ENCODE measurements at regions not wholly inside any gene's neighbourhood (a gene's known extent, or its start where the extent isn't known, plus 50 kb on each side); places are given as distances from the start of the nearest gene placed in this dataset.

DNA sequence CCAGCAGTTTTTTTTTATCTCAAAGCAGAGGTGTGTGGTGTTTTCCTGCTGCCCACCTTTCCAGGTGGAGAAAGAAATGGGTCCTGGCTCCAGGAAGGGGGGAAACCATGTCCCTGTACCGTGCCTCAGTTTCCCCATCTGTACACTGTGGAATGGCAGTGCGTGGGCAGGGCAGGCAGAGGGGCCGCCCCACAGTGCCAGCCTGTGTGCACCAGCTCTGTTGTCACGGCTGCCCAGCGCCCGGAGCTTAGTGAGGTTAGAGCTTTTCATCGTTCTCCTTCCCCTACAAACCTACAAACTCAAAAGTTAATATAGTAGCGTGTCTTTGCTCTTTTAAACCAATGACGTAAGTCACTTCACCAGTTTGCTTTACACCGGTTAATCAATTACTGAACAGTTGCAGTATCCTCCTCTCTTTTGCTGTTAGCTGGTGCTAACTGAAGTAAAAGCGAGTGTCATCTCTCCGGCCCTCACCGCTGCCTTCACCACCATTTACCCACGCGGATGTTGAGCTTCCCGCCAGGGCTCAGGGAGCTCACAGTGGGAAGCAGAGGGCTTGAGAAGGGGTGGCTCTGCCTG, 114.8 kb upstream of the ADRA2C start:
- ChIA-PET CTCF (no interaction called here), POLR2A (no interaction called here)
- DNase-seq (ENCODE audit: extremely low spot score): no peak
- TF ChIP-seq, protein P1, sequence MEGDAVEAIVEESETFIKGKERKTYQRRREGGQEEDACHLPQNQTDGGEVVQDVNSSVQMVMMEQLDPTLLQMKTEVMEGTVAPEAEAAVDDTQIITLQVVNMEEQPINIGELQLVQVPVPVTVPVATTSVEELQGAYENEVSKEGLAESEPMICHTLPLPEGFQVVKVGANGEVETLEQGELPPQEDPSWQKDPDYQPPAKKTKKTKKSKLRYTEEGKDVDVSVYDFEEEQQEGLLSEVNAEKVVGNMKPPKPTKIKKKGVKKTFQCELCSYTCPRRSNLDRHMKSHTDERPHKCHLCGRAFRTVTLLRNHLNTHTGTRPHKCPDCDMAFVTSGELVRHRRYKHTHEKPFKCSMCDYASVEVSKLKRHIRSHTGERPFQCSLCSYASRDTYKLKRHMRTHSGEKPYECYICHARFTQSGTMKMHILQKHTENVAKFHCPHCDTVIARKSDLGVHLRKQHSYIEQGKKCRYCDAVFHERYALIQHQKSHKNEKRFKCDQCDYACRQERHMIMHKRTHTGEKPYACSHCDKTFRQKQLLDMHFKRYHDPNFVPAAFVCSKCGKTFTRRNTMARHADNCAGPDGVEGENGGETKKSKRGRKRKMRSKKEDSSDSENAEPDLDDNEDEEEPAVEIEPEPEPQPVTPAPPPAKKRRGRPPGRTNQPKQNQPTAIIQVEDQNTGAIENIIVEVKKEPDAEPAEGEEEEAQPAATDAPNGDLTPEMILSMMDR (IDR thresholded peaks at IDR 0.05; ENCODE audit: control extremely low read depth, extremely low read depth, low read depth, missing control alignments): no peak

DNA sequence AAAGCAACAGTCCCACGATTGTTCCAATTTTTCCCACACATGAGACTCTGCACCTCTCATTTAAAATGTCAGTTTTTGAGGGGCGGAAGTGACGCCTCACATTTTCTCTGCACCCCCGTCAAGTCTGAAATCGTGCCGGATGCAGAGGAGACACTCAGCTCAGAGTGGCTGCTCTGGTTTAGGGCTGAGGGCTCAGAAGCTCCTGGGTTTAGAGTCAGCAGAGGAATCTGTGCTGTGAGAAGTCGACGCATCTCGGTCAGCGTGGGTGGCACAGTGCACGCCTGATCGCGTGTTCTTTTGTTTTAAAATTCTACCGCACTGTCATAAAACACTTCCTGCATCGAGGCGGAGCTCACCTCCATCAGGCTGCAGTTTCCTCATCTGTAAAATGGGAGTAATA, 116.7 kb upstream of the ADRA2C start:
- ChIA-PET POLR2A (no interaction called here), CTCF (no interaction called here)
- TF ChIP-seq, protein P1 (IDR thresholded peaks at IDR 0.05; ENCODE audit: control extremely low read depth, extremely low read depth, low read depth, missing control alignments): no peak
- DNase-seq (ENCODE audit: extremely low spot score): no peak

DNA sequence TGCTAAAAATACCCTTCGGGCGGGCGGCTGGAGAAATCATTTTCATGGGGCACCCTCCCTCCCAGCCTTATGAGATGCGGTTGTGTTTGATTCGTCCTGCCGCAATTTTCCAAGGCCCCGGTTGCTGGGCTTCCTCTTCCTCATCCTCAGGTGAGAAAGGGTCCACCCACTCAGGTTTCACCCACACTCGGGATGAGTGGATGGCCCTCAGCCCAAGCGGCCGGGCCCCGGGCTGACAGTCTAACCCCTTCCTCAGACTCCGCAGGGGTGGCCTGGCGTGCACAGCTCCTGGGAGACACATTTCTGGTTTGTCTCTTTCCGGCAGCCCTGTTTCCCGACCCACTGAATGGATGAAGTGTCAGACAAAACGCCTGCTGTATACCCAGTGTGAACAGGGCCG, 116.5 kb upstream of the LRPAP1 start:
- ChIA-PET POLR2A (no interaction called here), CTCF (no interaction called here)
- TF ChIP-seq, protein P1 (IDR thresholded peaks at IDR 0.05; ENCODE audit: control extremely low read depth, extremely low read depth, low read depth, missing control alignments): no peak
- DNase-seq (ENCODE audit: extremely low spot score): no peak

DNA sequence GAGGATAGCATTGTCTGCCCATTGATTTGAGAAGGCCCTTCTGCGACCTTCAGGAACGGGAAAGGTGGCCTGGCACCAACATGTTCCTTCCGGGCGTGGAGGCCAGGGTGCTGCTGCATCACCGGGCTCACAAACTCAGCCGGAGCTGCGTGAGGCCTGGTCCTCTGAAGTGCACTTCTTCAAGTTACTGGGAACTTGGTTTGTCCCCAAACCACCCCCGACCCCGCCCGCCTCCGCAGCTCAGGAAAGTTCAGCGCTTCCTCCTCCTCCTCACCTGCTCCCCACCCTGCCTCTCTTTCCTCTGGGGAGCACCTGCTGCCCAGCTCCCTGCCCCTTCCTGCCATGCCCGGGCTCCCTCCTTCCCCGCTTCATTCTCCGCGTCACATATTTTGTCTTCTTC, 116.0 kb upstream of the LRPAP1 start:
- TF ChIP-seq, protein P1 (IDR thresholded peaks at IDR 0.05; ENCODE audit: control extremely low read depth, extremely low read depth, low read depth, missing control alignments): no peak
- POLR2A ChIA-PET: no interaction called here
- DNase-seq (ENCODE audit: extremely low spot score): no peak
- CTCF ChIA-PET: no interaction called here

DNA sequence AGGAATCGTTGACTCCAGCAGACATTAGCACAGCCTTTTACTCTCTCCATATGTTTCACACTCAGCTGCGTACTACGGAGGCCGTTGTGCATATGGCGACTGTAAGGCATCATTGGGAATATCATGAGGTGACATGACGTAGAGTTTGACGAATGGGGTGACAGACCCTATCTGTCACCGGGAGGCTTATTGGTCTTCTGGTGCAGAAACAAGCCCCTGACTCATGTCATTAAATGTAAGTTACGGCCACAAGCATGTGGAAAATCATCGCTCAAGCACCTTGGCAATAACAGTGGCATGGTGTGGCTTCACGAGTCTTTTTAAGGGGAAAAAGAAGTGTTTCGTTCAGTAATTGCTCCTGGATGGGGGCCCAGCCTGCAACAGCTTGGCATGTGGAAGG, 115.2 kb upstream of the LRPAP1 start:
- TF ChIP-seq, protein P1 (IDR thresholded peaks at IDR 0.05; ENCODE audit: control extremely low read depth, extremely low read depth, low read depth, missing control alignments): no peak
- POLR2A ChIA-PET: no interaction called here
- CTCF ChIA-PET: no interaction called here
- no peak for DNase-seq (ENCODE audit: extremely low spot score)

DNA sequence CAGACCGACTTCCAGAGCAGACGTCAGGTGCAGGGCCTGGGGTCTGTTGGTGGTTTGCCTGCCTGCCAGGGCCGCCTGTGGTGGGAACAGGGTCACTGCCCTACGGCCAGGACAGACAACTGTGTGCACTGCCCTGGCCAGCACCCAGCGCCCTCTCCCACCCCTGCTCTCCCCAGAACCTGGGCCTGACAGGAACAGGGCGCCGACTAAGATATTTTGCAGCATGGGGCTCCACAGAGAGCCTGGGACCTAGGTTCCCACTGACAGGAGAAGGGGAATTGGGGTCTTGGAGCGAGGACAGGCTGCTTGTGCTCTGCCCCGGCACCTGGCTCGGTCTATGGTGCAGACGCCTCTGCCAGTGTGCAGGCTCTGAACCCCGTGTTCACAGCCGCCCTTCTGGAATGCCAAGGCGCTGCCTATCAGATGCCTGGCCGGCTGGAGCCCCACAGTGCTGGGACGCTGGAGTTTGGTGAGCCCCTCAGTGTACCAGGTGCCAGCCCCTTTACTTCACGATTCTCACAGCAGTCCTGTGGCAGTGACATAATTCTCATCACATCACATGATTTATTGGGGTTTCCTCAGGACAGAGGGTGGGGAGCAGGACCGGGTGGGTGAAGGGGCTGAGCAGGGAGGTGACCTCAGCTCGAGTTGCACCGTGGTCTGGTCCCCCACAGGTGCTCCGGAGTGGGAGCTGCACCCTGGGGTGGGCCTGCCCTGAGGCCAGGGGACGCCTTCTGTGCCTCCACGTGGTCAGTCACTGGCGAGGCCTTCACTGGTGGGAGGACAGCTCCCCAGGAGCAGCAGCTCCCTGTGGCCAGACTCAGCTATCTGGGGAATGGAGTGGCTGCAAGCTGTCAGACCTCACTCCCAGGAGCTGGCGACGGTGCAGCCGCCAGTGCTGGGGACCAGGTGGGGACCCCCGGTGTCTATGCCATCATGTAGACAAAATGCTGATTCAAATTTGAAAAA, 113.8 kb upstream of the LRPAP1 start:
- TF ChIP-seq, protein P1 (IDR thresholded peaks at IDR 0.05; ENCODE audit: control extremely low read depth, extremely low read depth, low read depth, missing control alignments): no peak
- ChIA-PET CTCF (no interaction called here), POLR2A (interaction anchor here (0.5 kb wide), 1 partner anchor 41 kb away, joined by 3 read pairs; no protein-coding TSS in a partner anchor)
- DNase-seq (ENCODE audit: extremely low spot score): no peak
